AG08395 (cell line): ENCODE measurements at regions not wholly inside any gene's neighbourhood (a gene's known extent, or its start where the extent isn't known, plus 50 kb on each side); places are given as distances from the start of the nearest gene placed in this dataset.
"Not testable (repeated sequence)": the region's sequence is repeated elsewhere in the genome, so short reads cannot be mapped to it uniquely, and the experiment has no call there.

ENCODE experiments used
- DNase-seq: peaks from one replicate; pipeline ENCODE4 v3.0.0; 2012; ENCODE audit warnings: mixed read lengths, low spot score

GRCh38 chr4:123537906-123538402, 141.4 kb downstream of the SPRY1 start:
- not testable (repeated sequence) for DNase-seq

GRCh38 chr4:123545667-123546572, 149.3 kb downstream of the SPRY1 start:
- no peak for DNase-seq

GRCh38 chr4:123546573-123547060, 150.0 kb downstream of the SPRY1 start:
- no peak for DNase-seq

DNA sequence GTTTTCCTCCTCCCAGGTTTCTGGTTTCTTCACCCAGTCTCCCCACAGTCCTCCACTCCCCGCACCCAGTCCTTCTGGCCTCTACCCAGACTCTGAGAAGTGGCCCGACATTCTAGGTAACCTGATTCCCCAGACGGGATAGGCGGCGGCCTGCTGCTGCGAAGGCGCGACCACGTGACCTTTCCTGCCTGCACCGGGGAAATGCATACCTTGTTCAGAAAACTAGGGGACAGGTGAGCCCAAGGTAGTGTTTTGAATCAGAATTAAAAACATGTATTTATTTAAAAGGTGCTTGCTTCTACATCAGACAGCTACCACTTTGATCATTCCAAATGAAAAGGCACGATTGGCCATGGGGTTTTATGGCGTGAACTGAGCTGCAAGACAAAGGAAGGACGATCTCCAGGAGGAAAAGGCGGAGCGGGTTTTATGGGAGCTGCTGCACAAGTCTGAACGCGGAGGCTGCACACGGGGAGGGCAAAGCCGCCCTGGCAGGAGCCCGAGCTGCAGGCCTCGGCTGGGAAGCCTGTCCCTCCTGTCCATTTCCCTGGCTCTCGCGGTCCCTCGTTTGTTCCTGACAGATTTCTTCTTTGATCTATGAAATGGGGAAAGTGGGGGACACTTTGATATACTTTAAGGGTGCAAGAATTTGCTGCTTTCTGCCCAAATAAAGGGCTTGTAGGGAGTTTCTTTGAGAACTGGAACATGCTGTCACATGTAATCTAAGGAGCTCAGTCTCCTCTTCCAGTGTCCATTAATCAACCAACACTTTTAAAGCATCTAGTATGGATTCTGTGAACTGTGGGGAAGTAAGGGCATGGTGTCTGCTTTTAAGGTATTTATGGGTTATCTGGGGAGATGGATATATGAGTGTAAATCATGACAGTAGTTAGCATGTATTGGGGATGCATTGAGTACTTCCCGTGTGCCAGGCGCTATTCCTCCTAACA, 150.9 kb downstream of the SPRY1 start:
- no peak for DNase-seq

DNA sequence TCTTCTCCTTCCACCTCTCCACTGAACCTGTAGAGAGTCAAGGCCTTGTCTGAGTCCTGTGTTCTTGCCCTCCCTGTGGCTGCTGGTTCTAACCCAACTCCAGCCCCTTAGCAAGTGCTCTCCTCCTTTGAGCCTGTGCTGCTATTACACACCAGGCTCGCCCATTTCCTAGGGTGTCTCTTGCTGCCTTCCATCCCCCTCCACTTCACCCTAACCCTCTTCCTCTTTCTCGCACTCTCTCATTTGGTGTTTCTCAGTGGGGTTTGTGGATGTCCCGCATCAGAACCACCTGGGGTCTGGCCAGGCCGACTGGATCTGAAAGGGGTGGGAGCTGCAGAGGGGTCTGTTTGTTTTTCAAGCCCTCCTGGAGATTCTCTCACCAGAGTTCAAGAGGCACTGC, 156.7 kb downstream of the SPRY1 start:
- no peak for DNase-seq

GRCh38 chr4:123553733-123554637, 157.4 kb downstream of the SPRY1 start:
- no peak for DNase-seq

DNA sequence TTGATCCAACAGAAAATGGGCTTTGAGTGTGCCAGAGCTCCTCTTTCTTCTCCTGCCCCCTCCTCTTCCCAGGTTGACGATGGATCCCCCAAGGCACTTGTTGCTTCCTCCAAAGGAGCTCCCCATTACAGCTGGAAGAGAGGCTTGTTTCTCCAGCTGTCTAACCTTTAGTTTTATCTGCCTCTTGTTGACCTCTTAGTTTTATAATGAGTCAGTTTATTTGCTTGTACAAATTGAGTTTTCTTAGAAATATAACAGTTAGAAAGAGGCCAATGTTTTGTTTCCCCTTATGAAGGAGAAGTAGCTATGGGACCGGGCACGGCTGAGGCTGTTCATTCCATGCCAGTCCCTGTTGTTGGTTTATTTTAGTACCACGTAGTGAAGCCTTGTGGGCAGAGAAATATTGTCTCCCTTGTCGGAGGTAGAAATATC, 158.2 kb downstream of the SPRY1 start:
- DNase-seq = no peak

DNA sequence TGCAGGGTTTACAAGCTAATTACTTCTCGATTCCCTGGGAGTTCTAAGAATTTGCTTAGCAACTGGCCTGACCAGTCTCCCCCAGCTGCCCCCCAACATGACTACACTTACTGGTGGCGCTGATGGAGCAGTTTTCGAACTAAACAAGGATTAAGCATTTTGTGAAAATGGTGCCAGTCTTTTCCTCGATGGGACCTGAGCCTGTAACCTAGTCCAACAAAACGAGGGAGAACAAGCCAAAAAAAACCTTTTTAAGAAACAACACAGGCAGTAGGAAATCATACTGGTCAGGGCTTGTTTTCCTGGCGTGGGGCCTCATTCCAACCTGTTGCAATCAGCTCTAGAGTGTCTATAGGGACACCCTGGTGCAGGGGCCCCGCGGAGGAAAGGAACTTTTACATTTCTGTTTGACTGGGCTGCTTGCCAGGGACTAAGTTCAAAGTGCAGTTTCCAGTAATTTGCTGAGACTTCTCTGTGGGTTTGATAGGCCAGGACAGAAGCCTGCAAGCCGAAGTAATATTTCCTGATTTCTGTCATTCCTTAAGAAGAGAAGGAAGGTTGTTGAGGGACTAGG, 158.7 kb downstream of the SPRY1 start:
- DNase-seq = no peak

DNA sequence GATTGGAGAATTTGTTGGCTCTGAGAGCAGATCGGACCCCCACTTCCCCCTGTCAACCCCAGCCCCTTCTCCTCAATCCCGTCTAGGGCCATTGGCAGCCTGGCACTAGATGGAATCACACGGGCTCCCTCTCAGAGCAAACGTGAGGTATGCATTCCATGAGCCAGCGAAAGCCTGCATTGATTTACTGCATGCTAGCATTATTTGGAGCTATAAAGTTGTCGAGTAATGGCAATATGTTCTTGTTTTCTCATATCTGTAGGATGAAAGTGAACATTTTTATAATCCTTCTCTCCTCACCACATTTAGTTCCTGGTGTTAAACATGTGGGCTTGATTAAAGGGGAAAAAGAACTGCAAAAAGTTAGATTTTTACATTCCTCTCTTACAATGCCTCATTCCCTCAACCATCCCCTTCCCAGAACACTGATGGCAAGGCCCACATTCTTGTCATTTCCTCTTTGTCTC, 159.2 kb downstream of the SPRY1 start:
- DNase-seq = peak; percentile 14

DNA sequence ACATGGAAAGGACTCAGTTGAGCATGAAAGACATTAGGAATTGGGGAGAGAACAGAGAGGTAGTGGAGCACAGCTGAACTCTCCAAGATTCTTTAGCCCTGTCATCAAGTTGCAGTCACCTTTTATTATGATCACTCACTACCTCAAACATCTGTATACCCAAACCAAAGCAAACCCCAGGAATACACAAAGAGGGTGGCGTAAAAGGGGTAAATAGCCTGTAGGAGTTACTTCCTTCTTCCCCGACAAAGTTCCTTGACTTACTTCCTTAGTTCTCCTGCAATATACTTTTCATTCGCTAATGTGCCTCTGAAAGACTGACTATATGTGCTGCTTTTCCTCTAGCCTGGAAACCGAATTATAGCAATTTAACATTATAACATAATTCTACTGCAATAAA, 159.9 kb downstream of the SPRY1 start:
- no peak for DNase-seq

- no peak for DNase-seq
Observed at GRCh38 chr4:123557857-123558536, 161.4 kb downstream of the SPRY1 start.

DNA sequence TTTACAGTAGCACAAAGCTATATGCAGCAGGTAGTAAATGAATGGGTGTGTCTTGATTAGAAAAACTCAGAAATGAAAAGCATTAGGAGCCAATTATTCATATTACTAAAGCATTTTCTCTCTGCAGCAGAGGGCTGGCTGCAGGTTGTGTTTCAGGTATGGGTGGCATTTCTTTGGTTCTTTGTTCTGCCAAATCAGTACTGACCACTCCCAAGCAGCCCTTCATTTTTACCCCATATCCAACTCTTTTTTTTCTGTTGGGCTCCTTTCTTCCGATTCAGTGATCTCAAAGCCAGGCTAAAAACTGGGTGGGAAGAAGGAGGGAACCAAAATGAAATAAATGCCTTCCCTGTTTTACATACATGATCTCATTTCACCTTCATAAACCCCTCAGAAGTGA, 162.3 kb downstream of the SPRY1 start:
- DNase-seq = no peak

DNA sequence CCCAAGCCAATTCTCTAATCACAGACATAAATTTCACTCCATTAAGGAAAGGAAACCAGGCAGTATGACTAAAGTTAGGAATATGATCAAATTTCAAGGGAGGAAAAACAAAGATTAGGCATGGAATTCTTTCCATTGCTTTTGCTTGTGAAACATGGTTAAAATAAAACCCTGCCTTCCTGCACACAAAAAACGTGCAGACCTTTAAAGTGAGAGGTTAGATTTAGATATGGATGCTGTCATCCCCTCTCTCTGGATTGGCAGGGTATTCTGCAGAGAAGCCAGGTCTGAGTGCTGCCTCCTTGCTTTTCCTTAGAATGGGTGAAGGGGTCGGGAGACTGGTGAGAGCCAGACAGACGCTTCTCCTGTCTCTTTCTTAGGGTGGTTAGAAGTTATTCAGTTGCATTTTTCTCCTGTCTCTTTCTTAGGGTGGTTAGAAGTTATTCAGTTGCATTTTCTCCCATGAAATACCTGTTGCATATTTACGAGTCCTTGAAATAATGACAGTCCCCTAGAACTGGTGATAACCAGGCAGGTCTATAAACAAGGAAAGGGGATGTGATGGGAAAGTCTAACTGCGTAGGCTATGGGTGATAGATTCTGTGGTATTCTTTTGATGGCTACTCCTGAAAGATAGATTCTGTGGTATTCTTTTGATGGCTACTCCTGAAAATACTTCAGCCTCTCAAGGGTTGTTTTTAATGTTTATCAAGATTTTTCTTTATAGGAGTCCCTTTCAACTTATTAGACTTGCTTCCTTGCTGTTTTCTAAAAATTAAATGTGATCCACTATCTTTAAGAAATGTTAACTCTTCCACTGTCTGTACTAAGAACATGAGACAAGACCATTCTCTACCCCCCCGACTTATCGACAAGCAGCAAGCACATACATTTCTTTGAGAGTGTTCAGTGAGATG, 163.6 kb downstream of the SPRY1 start:
- DNase-seq = no peak

DNA sequence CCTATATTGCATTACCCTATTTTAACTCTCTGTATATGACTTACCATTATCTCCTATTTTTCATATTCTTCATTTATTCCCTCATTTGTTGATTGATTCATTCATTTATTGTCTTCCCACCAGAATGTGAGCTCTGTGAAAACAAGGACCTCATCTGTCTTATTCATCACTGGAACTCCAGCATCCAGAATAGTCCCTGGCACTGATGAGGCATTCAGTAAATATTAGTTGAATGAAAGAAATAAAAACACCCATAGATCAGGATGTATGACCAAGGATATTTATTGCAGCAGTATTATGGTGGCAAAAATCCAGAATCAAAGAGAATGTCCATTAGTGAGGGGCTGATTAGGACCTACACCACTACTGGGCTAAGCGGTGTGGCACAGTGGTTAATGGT, 164.9 kb downstream of the SPRY1 start:
- no peak for DNase-seq

DNA sequence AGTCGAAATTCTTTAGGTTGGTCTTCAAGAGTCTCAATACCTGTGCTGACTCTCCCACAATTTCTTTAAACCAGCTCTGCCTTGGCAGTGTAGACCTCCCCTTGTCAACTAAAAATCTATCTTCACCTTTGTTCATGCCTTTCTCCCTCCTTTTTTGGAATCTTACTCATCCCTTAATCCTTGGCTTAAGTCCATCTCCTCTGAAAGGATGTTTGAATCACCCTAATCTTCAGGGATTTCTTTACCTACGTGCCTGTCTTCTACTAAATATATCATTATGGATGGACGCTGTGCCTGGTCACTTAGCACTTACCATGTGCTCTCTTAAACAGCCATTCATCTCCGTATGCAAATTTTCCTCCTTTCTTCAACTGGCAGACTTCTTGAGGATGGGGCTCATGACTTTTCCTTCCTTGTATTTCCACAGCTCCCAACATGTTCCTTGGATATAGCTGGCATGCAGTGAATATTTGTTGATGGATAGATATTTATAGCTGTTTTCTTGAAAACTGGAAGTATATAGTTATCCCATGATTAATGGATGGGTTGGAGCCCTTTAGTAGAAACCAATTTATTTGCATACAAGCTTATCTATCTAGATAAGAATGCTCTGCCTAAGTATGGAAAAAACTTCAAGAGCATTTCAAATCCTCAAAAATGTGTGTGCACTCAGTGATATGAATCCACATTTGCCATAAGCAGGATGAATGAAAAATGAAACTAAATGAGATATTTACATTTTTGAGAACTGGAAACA, 166.6 kb downstream of the SPRY1 start:
- DNase-seq = no peak

DNA sequence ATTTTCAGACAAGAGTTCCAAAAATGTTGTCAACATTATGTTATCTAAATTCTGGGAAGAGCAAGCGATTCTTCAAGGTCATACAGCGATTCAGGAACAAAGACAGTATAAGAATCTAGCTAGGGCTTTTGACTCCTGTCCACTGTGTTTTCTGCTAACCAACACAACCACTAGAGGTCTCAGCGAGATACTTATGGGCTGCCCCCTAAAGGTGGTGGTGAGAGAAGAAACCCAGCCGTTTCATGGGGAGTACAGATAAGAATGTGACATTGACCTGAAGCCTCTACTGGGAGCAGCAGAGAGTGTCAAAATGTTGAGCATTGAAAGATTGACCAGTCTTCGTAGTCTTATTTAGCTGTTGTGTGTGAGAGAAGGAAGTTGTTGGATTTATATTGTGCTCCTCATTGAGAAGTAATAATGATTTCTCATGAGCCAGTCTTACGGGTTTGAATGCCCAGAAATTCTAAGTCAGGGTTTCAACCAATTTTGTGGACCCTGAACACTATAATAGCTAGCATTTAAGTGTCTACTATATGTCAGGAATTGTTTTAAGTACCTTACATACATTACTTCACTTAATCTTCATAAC, 168.3 kb downstream of the SPRY1 start:
- DNase-seq = peak; percentile 81

GRCh38 chr4:123568936-123569335, 172.3 kb downstream of the SPRY1 start:
- DNase-seq = no peak

GRCh38 chr4:123569541-123569940, 172.9 kb downstream of the SPRY1 start:
- DNase-seq = no peak
